Small intestine (tissue), 7 donors: ENCODE measurements at regions not wholly inside any gene's neighbourhood (a gene's known extent, or its start where the extent isn't known, plus 50 kb on each side); places are given as distances from the start of the nearest gene placed in this dataset.

Experiments
- DNase-seq, 2 donors: peaks; one replicate each; pipeline versions ENCODE4 v3.0.0 to v3.0.0-alpha.2; 2013
- FAIRE-seq: peaks from 2 replicates; lab custom pipeline; 2012; peaks lifted over from hg19 to GRCh38; lab: Jason Lieb, UNC
- H3K27ac ChIP-seq, 3 donors: one replicate each; pipeline ENCODE4 v1.5.1; 2013; ENCODE audit warnings: low read length in 2 of 3, mild to moderate bottlenecking in 2 of 3, control low read depth in 1 of 3, inconsistent platforms in 1 of 3, low read depth in 1 of 3, moderate library complexity in 1 of 3
- H3K27me3 ChIP-seq, 3 donors: one replicate each; pipeline ENCODE4 v1.6.1; 2013; ENCODE audit warnings: low read length in 3 of 3, inconsistent platforms in 1 of 3; ENCODE audit not compliant: control insufficient read depth in 3 of 3, insufficient read depth in 3 of 3
- H3K36me3 ChIP-seq, 3 donors: one replicate each; pipeline ENCODE4 v1.6.1; 2013; ENCODE audit warnings: low read length in 3 of 3, inconsistent platforms in 1 of 3, low read depth in 1 of 3, mild to moderate bottlenecking in 1 of 3, moderate library complexity in 1 of 3; ENCODE audit not compliant: control insufficient read depth in 3 of 3, insufficient read depth in 2 of 3
- H3K4me1 ChIP-seq, 3 donors: one replicate each; pipeline ENCODE4 v1.6.1; 2013; ENCODE audit warnings: low read length in 2 of 3, inconsistent platforms in 1 of 3, low read depth in 1 of 3, mild to moderate bottlenecking in 1 of 3, moderate library complexity in 1 of 3; ENCODE audit not compliant: control insufficient read depth in 3 of 3, insufficient read depth in 2 of 3
- H3K4me3 ChIP-seq, 3 donors: one replicate each; pipeline ENCODE4 v1.5.1; 2013; ENCODE audit warnings: low read length in 3 of 3, control low read depth in 1 of 3, inconsistent platforms in 1 of 3, low read depth in 1 of 3, mild to moderate bottlenecking in 1 of 3, moderate library complexity in 1 of 3
- H3K9me3 ChIP-seq, 2 donors: one replicate each; pipeline ENCODE4 v1.6.1; 2013; ENCODE audit warnings: low read depth in 1 of 2, low read length in 1 of 2; ENCODE audit not compliant: control insufficient read depth in 2 of 2, insufficient read depth in 1 of 2
- WGBS, 3 donors: extraction: QIAGEN DNeasy Blood & Tissue Kit; methylation state at CpG; one replicate each; pipeline ENCODE4 v1.1.7; 2013; 5-methylcytosine and 5-hydroxymethylcytosine counted together
- donor health status: healthy with polysubstance abuse.
- donor health status: control.
- donor health status: control.
- donor health status: Bipolar disorder and iron deficiency.
- donor health status: healthy.

GRCh38 chr3:127099982-127100381 is 92.9 kb upstream of the PRR23E start:
- H3K4me1 ChIP-seq = no peaks in the 10 kb centered on the region
- 70 to 80% (median 73%) methylated on average over 3 of the region's 3 CpGs for WGBS, 3 donors
- H3K4me3 ChIP-seq = no peak overlapping the region
- H3K27ac ChIP-seq = no peak overlapping the region
- no peak for DNase-seq
- H3K36me3 ChIP-seq = no peaks in the 10 kb centered on the region
- no peak for FAIRE-seq
- H3K9me3 ChIP-seq = peaks cover 0 to 4% of the 10 kb centered on the region in 2 donors
- peaks cover 0 to 3% (median 0%) of the 10 kb centered on the region in 3 donors for H3K27me3 ChIP-seq

DNA sequence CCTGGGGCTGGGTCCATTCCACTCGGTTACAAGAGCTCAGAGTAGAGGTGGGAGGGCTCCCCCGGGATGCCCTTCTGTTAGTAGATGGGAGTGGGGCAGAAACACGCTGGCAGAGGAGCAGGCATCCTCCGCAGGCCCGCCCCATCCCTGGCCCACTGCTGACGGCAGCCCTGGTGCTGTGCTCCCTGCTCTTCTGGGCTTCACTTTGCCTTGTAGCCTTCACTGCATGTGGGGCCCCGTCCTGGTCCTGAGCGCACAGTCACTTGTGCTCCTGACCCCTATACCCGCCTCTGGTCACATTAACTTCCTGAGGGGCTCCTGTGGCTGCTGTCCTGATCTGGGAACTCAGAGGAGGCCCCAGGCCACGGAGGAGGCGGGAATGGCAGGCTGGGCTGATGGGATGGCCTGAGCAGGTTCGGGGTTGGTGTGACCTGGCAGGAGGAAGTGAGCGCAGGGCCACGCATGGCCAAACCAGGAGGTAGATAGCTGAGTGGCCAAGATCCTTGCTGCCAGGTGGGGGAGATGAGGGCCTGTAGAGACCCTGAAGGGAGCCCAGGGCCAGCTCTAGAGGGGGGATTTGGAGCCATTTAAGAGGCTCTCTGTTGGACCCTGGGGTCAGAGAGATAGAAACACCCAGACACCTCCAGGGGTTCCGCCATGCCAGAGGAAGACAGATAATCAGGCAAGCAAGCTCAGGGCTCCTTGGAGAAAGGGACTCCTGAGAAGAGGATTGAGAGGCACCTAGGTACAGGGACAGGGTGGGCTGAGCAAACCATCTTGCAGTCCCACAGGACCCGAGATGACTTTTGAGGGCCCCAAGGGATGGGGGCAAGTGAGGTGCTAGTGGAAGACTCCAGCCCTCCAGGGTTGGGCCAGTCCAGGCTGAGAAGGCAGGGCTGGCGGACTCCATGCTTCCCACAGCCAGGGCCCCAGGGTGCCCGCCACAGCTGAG is 92.2 kb upstream of the PRR23E start:
- no peak for FAIRE-seq
- H3K27ac ChIP-seq = no peak overlapping the region
- no peaks in the 10 kb centered on the region for H3K36me3 ChIP-seq
- DNase-seq = no peak
- peaks cover 0 to 3% (median 3%) of the 10 kb centered on the region in 3 donors for H3K27me3 ChIP-seq
- peaks cover 0 to 3% of the 10 kb centered on the region in 2 donors for H3K9me3 ChIP-seq
- H3K4me3 ChIP-seq = no peak overlapping the region
- WGBS, 3 donors = 73 to 76% (median 76%) methylated on average over 18 of the region's 18 CpGs
- H3K4me1 ChIP-seq = no peaks in the 10 kb centered on the region

DNA sequence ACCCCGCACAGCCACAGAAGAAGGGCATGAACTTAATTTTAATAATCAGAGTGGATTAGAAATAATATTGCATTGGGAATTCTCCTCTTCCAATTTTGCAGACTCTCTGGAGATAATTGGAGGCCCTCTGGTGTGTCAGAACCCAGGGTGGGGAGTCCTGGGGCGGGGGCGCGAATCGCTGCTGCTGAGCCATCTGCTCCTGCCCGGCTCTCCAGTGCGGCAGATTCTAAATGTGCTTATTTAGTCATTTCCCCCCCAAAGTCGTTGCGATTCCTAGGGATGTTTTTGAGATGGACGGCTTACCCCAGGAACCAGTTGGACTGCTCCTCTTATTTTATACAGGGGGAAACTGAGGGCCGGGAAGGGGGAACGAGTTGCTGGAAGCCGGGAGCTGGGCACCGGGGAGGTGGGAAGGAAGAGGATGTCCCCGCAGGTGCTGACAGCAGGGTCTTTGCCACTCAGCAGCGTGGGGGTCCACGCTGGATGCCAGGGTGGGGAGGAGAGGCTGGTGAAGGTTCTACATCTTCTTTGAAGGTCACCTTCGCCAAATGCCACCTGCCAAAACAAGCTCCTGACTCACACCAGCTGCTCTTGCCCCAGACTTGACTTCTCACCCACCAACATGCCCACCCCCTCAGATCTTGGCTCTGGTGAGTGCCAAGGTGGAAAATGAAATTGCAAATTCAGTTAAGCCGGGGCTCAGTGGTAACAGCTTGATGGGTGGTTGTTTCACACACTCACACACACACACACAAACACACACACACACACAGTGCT is 91.3 kb upstream of the PRR23E start:
- no peak overlapping the region for H3K27ac ChIP-seq
- no peaks in the 10 kb centered on the region for H3K36me3 ChIP-seq
- FAIRE-seq = no peak
- H3K4me1 ChIP-seq = no peaks in the 10 kb centered on the region
- WGBS, 3 donors = 88 to 93% (median 89%) methylated on average over 19 of the region's 19 CpGs
- peaks cover 0 to 3% (median 3%) of the 10 kb centered on the region in 3 donors for H3K27me3 ChIP-seq
- H3K4me3 ChIP-seq = no peak overlapping the region
- H3K9me3 ChIP-seq = no peaks in the 10 kb centered on the region
- DNase-seq = no peak

DNA sequence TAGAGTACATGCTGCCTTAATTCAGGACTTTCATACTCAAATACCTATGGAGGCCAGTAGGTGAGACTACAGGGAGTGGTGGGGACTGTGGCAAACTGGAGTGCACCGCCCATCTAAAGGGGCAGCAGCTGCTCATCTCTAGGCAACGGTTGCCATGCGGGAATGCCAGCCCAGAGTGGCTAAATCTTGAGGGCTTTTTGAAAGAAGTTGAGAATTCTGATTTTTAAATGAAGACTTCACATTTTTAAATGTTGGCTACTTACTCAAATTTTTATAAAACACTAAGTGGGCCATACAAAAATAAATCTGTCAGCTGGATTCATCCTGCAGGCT is 90.8 kb upstream of the PRR23E start:
- Histone ChIP-seq H3K27ac (no peak overlapping the region), H3K36me3 (no peaks in the 10 kb centered on the region), H3K27me3 (peaks cover 0 to 3% (median 3%) of the 10 kb centered on the region in 3 donors), H3K4me3 (no peak overlapping the region), H3K4me1 (no peaks in the 10 kb centered on the region), H3K9me3 (no peaks in the 10 kb centered on the region)
- WGBS, 3 donors = 85 to 95% (median 92%) methylated on average over 3 of the region's 3 CpGs
- DNase-seq (no peak), FAIRE-seq (no peak)

GRCh38 chr3:127102587-127102986 is 90.3 kb upstream of the PRR23E start:
- 88 to 94% (median 90%) methylated on average over 13 of the region's 13 CpGs for WGBS, 3 donors
- no peaks in the 10 kb centered on the region for H3K36me3 ChIP-seq
- no peak overlapping the region for H3K4me3 ChIP-seq
- no peak overlapping the region for H3K27ac ChIP-seq
- no peaks in the 10 kb centered on the region for H3K4me1 ChIP-seq
- H3K9me3 ChIP-seq = no peaks in the 10 kb centered on the region
- FAIRE-seq = no peak
- H3K27me3 ChIP-seq = peaks cover 0 to 3% (median 3%) of the 10 kb centered on the region in 3 donors
- DNase-seq = no peak

DNA sequence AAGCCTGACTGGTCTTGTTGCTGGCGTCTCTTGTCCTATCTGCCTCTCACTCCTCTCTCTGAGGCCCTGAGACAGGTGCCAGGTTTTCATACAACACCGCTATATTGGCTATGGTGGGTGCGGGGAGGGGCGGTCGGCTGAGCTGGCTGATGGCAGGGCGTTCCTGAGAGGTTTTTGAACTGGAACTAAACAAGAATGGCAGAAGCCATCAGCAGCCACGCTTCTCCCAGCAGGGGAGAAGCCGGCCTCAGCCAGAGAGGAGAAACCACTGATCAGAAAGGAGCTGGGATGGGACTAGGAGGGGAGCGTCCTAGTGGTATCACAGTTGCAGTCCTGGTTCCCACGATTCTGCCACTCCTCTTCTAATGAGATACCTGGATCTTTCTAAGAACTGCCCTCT is 89.9 kb upstream of the PRR23E start:
- Histone ChIP-seq H3K36me3 (no peaks in the 10 kb centered on the region), H3K4me1 (no peaks in the 10 kb centered on the region), H3K4me3 (no peak overlapping the region), H3K27ac (no peak overlapping the region), H3K9me3 (no peaks in the 10 kb centered on the region), H3K27me3 (peaks cover 0 to 3% (median 3%) of the 10 kb centered on the region in 3 donors)
- WGBS, 3 donors = 58 to 68% (median 64%) methylated on average over 10 of the region's 10 CpGs
- no peak for DNase-seq
- FAIRE-seq = no peak

- no peak for FAIRE-seq
- Histone ChIP-seq H3K4me1 (no peaks in the 10 kb centered on the region), H3K27ac (no peak overlapping the region), H3K4me3 (no peak overlapping the region), H3K27me3 (peaks cover 0 to 3% (median 3%) of the 10 kb centered on the region in 3 donors), H3K9me3 (no peaks in the 10 kb centered on the region), H3K36me3 (no peaks in the 10 kb centered on the region)
- 77 to 83% (median 81%) methylated on average over 7 of the region's 7 CpGs for WGBS, 3 donors
- DNase-seq = no peak
These were observed 88.3 kb upstream of the PRR23E start for GRCh38 chr3:127104586-127104985.

- no peak for DNase-seq
- FAIRE-seq = no peak
- Histone ChIP-seq H3K4me3 (no peak overlapping the region), H3K9me3 (no peaks in the 10 kb centered on the region), H3K27ac (no peak overlapping the region), H3K4me1 (no peaks in the 10 kb centered on the region), H3K36me3 (no peaks in the 10 kb centered on the region), H3K27me3 (peaks cover 0 to 3% (median 3%) of the 10 kb centered on the region in 3 donors)
- 65 to 85% (median 74%) methylated on average over 4 of the region's 4 CpGs for WGBS, 3 donors
These were observed 87.3 kb upstream of the PRR23E start for GRCh38 chr3:127105587-127105986.
